ENCODE measurements at regions not wholly inside any gene's neighbourhood (a gene's known extent, or its start where the extent isn't known, plus 50 kb on each side); places are given as distances from the start of the nearest gene placed in this dataset.

GRCh38 chr7:155206318-155207020, 91.2 kb upstream of the INSIG1 start:
- TF ChIP-seq CTCF (conservative IDR thresholded peaks at IDR 0.05) (no peak), ZFX (IDR thresholded peaks at IDR 0.05) (no peak)
